ENCODE measurements at regions not wholly inside any gene's neighbourhood (a gene's known extent, or its start where the extent isn't known, plus 50 kb on each side); places are given as distances from the start of the nearest gene placed in this dataset.
"Not testable (repeated sequence)": the region's sequence is repeated elsewhere in the genome, so short reads cannot be mapped to it uniquely, and the experiment has no call there.

- TF ChIP-seq YY1 (IDR thresholded peaks at IDR 0.05; ENCODE audit: insufficient read depth, insufficient read length); ZNF274 (IDR thresholded peaks at IDR 0.05; ENCODE audit: low read depth, low read length): not testable (repeated sequence)
Measured at GRCh38 chr2:37774171-37774944, 102.9 kb upstream of the CDC42EP3 start.

All from NT2/D1 (cell line).